Neuron (in vitro differentiated cells): ENCODE measurements at regions not wholly inside any gene's neighbourhood (a gene's known extent, or its start where the extent isn't known, plus 50 kb on each side); places are given as distances from the start of the nearest gene placed in this dataset.
"Not testable (repeated sequence)": the region's sequence is repeated elsewhere in the genome, so short reads cannot be mapped to it uniquely, and the experiment has no call there.

Experiments used
- H2AFZ ChIP-seq: one replicate; pipeline ENCODE4 v1.6.1; 2013; ENCODE audit warnings: low read depth, mild to moderate bottlenecking, inconsistent platforms, low read length, moderate library complexity
- H3K27me3 ChIP-seq: one replicate; pipeline ENCODE4 v1.6.1; 2013; ENCODE audit warnings: low read length; ENCODE audit not compliant: insufficient read depth
- H3K36me3 ChIP-seq: one replicate; pipeline ENCODE4 v1.6.1; 2013; ENCODE audit warnings: low read length; ENCODE audit not compliant: insufficient read depth
- H3K4me1 ChIP-seq: one replicate; pipeline ENCODE4 v1.6.1; 2013; ENCODE audit warnings: low read length; ENCODE audit not compliant: insufficient read depth
- H3K4me3 ChIP-seq: 2 replicates; pipeline ENCODE4 v1.5.1; 2013; ENCODE audit warnings: mild to moderate bottlenecking, low read length, moderate library complexity
- H3K9me3 ChIP-seq: one replicate; pipeline ENCODE4 v1.6.1; 2013; ENCODE audit warnings: low read length

GRCh38 chr18:34322365-34323289, 97.9 kb upstream of the NOL4 start:
- no peak overlapping the region for H3K4me3 ChIP-seq
- peaks cover 2% of the 10 kb centered on the region for H3K27me3 ChIP-seq
- no peak overlapping the region for H2AFZ ChIP-seq
- no peaks in the 10 kb centered on the region for H3K4me1 ChIP-seq
- H3K36me3 ChIP-seq: no peaks in the 10 kb centered on the region
- no peaks in the 10 kb centered on the region for H3K9me3 ChIP-seq

DNA sequence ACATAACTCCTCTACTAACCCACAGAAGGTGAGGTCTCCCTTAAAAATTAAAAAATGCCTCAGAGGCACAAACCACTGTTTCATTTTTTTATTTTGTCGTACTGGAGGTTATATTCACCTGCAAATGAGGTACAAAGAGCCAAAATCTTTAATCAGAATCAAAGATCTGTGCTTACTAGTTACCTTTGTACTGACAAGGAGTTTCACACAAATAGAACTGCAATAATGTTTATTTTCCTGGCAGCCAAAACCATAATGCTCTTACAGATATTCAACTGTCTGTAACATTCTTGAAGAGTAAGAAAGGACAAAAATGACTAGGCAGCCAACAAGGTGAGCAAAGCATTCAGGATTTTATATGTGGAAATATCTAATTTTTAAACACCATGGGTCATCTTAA, 105.1 kb upstream of the NOL4 start:
- H3K4me1 ChIP-seq: no peaks in the 10 kb centered on the region
- H3K4me3 ChIP-seq: no peak overlapping the region
- no peak overlapping the region for H2AFZ ChIP-seq
- no peaks in the 10 kb centered on the region for H3K27me3 ChIP-seq
- no peaks in the 10 kb centered on the region for H3K36me3 ChIP-seq
- no peaks in the 10 kb centered on the region for H3K9me3 ChIP-seq

DNA sequence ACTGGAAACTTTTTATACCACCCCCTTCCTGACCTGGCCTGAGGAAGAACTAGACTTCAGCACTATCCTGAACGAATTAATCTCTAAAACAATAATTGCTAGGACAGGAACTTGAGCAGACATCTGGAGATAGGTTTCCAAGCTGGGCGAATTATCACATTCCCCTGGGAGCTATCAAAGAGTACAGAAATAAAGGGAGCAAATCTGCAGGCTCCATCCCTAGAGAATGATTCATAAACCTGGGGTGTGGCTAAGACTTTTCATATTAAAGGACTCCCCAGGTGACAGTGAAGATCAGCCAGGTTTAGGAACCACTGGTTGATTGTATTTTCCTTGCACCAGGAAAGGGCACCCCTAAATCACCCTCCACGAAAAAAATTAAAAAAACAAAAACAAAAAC, 105.6 kb upstream of the NOL4 start:
- no peaks in the 10 kb centered on the region for H3K36me3 ChIP-seq
- H3K4me3 ChIP-seq: no peak overlapping the region
- no peaks in the 10 kb centered on the region for H3K4me1 ChIP-seq
- H2AFZ ChIP-seq: no peak overlapping the region
- H3K27me3 ChIP-seq: no peaks in the 10 kb centered on the region
- H3K9me3 ChIP-seq: no peaks in the 10 kb centered on the region

DNA sequence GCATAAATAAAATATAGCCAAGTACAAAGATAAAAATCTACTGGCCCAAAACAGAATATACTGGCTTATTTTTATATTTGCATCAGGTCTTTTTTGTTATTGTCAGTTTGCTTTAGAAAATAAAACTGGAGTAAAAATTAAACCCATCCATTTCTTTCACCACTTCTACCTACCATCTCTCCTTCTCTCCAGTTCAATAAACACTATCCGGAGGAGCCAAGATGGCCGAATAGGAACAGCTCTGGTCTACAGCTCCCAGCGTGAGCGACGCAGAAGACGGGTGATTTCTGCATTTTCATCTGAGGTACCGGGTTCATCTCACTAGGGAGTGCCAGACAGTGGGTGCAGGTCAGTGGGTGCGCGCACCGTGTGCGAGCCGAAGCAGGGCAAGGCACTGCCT, 106.2 kb upstream of the NOL4 start:
- not testable (repeated sequence) for H3K4me3 ChIP-seq, H3K36me3 ChIP-seq, H3K4me1 ChIP-seq, H2AFZ ChIP-seq, H3K27me3 ChIP-seq, H3K9me3 ChIP-seq

- not testable (repeated sequence) for H2AFZ ChIP-seq, H3K4me1 ChIP-seq
These were observed 106.6 kb upstream of the NOL4 start for GRCh38 chr18:34331343-34331742.

GRCh38 chr18:34339155-34339554, 114.4 kb upstream of the NOL4 start:
- H3K36me3 ChIP-seq: no peaks in the 10 kb centered on the region

More at GRCh38 chr18:34331343-34331742, 106.6 kb upstream of the NOL4 start:
- not testable (repeated sequence) for H3K27me3 ChIP-seq, H3K36me3 ChIP-seq, H3K4me3 ChIP-seq, H3K9me3 ChIP-seq

DNA sequence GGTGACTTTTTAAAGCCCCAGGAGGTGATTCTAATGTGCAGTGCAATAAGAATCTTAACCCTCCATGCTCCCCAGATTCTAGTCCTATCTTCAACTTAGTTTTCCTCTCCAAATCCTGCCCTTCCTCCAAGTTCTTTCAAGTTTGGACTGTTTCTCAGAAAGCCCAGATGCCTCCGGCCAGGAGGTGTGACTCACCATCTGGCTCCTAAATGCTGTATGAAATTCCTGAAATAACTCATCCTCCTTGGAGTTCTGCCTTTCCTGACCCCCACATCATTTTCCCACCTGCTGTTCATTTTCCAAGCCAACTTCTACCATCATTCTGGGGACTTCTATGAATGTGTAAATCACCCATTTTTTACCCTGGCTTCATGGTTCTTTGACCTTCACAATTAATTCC, 118.2 kb upstream of the NOL4 start:
- Histone ChIP-seq H3K27me3 (no peaks in the 10 kb centered on the region), H3K4me1 (no peaks in the 10 kb centered on the region), H3K9me3 (no peaks in the 10 kb centered on the region), H3K36me3 (no peaks in the 10 kb centered on the region), H3K4me3 (no peak overlapping the region), H2AFZ (no peak overlapping the region)

More at GRCh38 chr18:34339155-34339554, 114.4 kb upstream of the NOL4 start:
- no peaks in the 10 kb centered on the region for H3K4me1 ChIP-seq
- H3K27me3 ChIP-seq: no peaks in the 10 kb centered on the region
- no peak overlapping the region for H3K4me3 ChIP-seq
- H3K9me3 ChIP-seq: no peaks in the 10 kb centered on the region
- no peak overlapping the region for H2AFZ ChIP-seq

GRCh38 chr18:34345738-34346137, 121.0 kb upstream of the NOL4 start:
- H3K9me3 ChIP-seq: no peaks in the 10 kb centered on the region
- no peaks in the 10 kb centered on the region for H3K27me3 ChIP-seq

GRCh38 chr18:34350778-34351177, 126.1 kb upstream of the NOL4 start:
- H3K4me3 ChIP-seq: no peak overlapping the region
- H3K36me3 ChIP-seq: no peaks in the 10 kb centered on the region
- H3K9me3 ChIP-seq: no peaks in the 10 kb centered on the region
- no peaks in the 10 kb centered on the region for H3K4me1 ChIP-seq
- H2AFZ ChIP-seq: no peak overlapping the region
- no peaks in the 10 kb centered on the region for H3K27me3 ChIP-seq

More at GRCh38 chr18:34345738-34346137, 121.0 kb upstream of the NOL4 start:
- Histone ChIP-seq H3K4me1 (no peaks in the 10 kb centered on the region), H3K4me3 (no peak overlapping the region), H2AFZ (no peak overlapping the region), H3K36me3 (no peaks in the 10 kb centered on the region)

DNA sequence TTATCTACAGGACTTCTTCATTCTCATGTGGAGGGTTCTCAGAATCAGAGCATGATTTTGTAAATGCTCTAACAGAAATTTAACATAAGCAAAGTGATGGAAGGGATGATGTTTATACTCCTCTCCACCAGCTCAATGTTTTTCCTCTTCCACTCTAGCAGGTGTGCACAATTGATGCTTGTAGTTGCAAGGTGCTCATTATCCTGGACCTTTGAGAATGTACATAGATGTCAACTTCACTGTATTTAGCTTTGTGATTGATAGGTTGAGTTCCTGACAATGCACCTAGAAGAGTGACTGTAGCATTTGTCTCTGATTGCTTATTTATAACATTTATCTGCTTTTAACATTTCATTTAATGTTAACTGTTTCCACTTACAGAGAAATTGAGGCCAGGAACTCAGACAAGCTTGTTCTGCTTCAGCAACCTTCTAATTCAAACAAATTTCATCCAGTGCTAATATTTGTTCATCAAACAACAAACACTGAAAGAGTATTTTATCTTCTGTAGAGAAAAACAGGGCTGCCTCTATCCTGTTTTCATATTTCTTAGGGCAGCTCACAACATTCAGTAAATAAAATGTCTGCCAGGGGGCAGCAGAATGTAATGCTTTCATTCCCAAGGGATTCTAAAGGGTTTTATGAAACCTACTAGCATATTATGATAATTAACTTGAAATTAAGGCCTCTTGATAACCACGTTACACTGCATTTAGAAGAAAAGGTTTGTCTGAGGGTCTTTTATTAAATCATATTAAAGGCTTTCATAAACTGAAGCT, 127.9 kb upstream of the NOL4 start:
- no peaks in the 10 kb centered on the region for H3K9me3 ChIP-seq
- no peak overlapping the region for H3K4me3 ChIP-seq
- no peak overlapping the region for H2AFZ ChIP-seq
- no peaks in the 10 kb centered on the region for H3K27me3 ChIP-seq
- no peaks in the 10 kb centered on the region for H3K36me3 ChIP-seq
- H3K4me1 ChIP-seq: no peaks in the 10 kb centered on the region

DNA sequence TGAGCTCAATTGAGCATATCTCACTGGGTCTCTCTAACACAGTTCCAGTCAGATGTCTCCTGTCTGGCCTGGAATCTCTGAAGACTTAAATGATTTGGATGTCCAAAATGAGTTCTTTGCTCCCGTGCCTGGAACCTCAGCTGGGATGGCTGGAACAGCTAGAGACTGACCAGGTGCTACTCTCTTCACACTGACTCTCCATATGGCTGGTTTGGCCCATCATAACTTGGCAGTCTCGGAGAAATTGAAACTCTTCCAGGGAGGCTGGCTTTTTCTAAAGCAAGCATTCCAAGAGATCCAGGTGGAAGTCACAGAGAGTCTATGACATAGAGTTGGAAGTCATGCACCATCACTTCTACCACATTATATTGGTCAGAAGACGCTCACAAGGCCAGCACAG, 129.6 kb upstream of the NOL4 start:
- Histone ChIP-seq H3K4me1 (no peaks in the 10 kb centered on the region), H3K27me3 (no peaks in the 10 kb centered on the region), H3K9me3 (no peaks in the 10 kb centered on the region), H2AFZ (no peak overlapping the region), H3K36me3 (no peaks in the 10 kb centered on the region), H3K4me3 (no peak overlapping the region)

GRCh38 chr18:34357944-34358580, 133.3 kb upstream of the NOL4 start:
- Histone ChIP-seq H3K4me1 (no peaks in the 10 kb centered on the region), H3K27me3 (no peaks in the 10 kb centered on the region), H3K36me3 (no peaks in the 10 kb centered on the region), H2AFZ (no peak overlapping the region), H3K4me3 (no peak overlapping the region), H3K9me3 (no peaks in the 10 kb centered on the region)

- Histone ChIP-seq H3K4me3 (no peak overlapping the region), H3K36me3 (no peaks in the 10 kb centered on the region), H3K9me3 (no peaks in the 10 kb centered on the region), H3K27me3 (no peaks in the 10 kb centered on the region), H2AFZ (no peak overlapping the region), H3K4me1 (no peaks in the 10 kb centered on the region)
These were observed 134.2 kb upstream of the NOL4 start for GRCh38 chr18:34358923-34359322.
